NT2/D1 (cell line): ENCODE measurements at regions not wholly inside any gene's neighbourhood (a gene's known extent, or its start where the extent isn't known, plus 50 kb on each side); places are given as distances from the start of the nearest gene placed in this dataset.

Experiments used
- DNase-seq: peaks from one replicate; pipeline ENCODE4 v3.0.0-alpha.2; 2011; ENCODE audit warnings: low read depth, low spot score
- H3K27me3 ChIP-seq: 2 replicates; pipeline ENCODE4 v1.6.0; 2011; ENCODE audit warnings: mild to moderate bottlenecking; ENCODE audit not compliant: insufficient read length, insufficient read depth
- H3K36me3 ChIP-seq: 2 replicates; pipeline ENCODE4 v1.6.1; 2011; ENCODE audit warnings: mild to moderate bottlenecking, low read length, mixed read lengths; ENCODE audit not compliant: insufficient read depth, insufficient read length
- H3K4me1 ChIP-seq: 2 replicates; pipeline ENCODE4 v1.5.1; 2011; ENCODE audit not compliant: insufficient read depth, insufficient read length
- H3K4me3 ChIP-seq: 2 replicates; pipeline ENCODE4 v1.5.1; 2011; ENCODE audit warnings: low read depth; ENCODE audit not compliant: insufficient read length
- H3K9ac ChIP-seq: 2 replicates; pipeline ENCODE4 v1.6.0; 2011; ENCODE audit warnings: low read depth; ENCODE audit not compliant: insufficient read length
- H3K9me3 ChIP-seq: 2 replicates; pipeline ENCODE4 v1.5.1; 2011; ENCODE audit warnings: mild to moderate bottlenecking, low read length; ENCODE audit not compliant: insufficient read depth
- SUZ12 ChIP-seq: IDR thresholded peaks from 2 replicates; pipeline ENCODE4 v1.6.1; 2011; ENCODE audit not compliant: insufficient read length, insufficient read depth; ENCODE audit errors: extremely low read depth
- YY1 ChIP-seq: IDR thresholded peaks from 2 replicates; pipeline ENCODE4 v1.6.1; 2011; ENCODE audit not compliant: insufficient read length, insufficient read depth
- ZNF274 ChIP-seq: IDR thresholded peaks from 2 replicates; pipeline ENCODE4 v1.6.1; 2011; ENCODE audit warnings: mild to moderate bottlenecking, low read depth, low read length

DNA sequence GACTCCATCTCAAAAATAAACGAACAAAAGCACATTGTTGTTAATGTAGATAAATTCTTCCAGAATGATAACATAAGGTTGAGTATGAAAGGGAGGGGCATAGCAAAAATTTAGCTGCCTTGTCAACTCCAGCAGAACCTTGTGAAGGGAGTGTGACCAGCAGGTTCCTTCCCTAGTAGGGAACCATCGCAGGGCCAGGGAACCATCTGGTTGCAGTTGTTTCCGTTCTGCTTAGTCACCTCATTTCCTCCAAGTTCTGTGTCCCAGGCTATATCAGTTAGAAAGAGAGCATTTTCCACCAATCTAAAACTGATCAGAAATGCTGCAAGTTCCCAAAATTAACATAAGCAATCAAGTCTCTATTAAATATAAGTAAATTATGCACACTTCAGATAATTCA lies 126.7 kb upstream of the BLID start:
- Histone ChIP-seq H3K9ac (no peak overlapping the region), H3K9me3 (no peaks in the 10 kb centered on the region), H3K4me1 (no peaks in the 10 kb centered on the region), H3K36me3 (no peaks in the 10 kb centered on the region), H3K27me3 (no peaks in the 10 kb centered on the region), H3K4me3 (no peak overlapping the region)
- DNase-seq, result no peak
- TF ChIP-seq YY1 (no peak), SUZ12 (no peak)

- H3K36me3 ChIP-seq, result no peaks in the 10 kb centered on the region
- TF ChIP-seq YY1, result no peak
- no peak for TF ChIP-seq ZNF274
- TF ChIP-seq SUZ12, result no peak
- H3K4me1 ChIP-seq, result no peaks in the 10 kb centered on the region
- H3K27me3 ChIP-seq, result no peaks in the 10 kb centered on the region
- H3K9ac ChIP-seq, result no peak overlapping the region
- no peaks in the 10 kb centered on the region for H3K9me3 ChIP-seq
- H3K4me3 ChIP-seq, result no peak overlapping the region
- no peak for DNase-seq
Observed at GRCh38 chr11:122241566-122241965, 125.6 kb upstream of the BLID start.

GRCh38 chr11:122240638-122241037 lies 124.6 kb upstream of the BLID start:
- no peaks in the 10 kb centered on the region for H3K4me1 ChIP-seq
- DNase-seq, result no peak
- no peaks in the 10 kb centered on the region for H3K36me3 ChIP-seq
- H3K9me3 ChIP-seq, result no peaks in the 10 kb centered on the region
- no peak overlapping the region for H3K9ac ChIP-seq
- TF ChIP-seq SUZ12, result no peak
- no peak for TF ChIP-seq ZNF274
- no peak for TF ChIP-seq YY1
- no peak overlapping the region for H3K4me3 ChIP-seq
- H3K27me3 ChIP-seq, result no peaks in the 10 kb centered on the region

- no peak for DNase-seq
- Histone ChIP-seq H3K4me3 (no peak overlapping the region), H3K4me1 (no peaks in the 10 kb centered on the region), H3K27me3 (no peaks in the 10 kb centered on the region), H3K9ac (no peak overlapping the region), H3K36me3 (no peaks in the 10 kb centered on the region), H3K9me3 (no peaks in the 10 kb centered on the region)
- no peak for TF ChIP-seq YY1
- no peak for TF ChIP-seq ZNF274
- no peak for TF ChIP-seq SUZ12
Observed at GRCh38 chr11:122235615-122236014, 119.6 kb upstream of the BLID start.

GRCh38 chr11:122234780-122235179 lies 118.8 kb upstream of the BLID start:
- DNase-seq, result no peak
- Histone ChIP-seq H3K4me1 (peaks cover 3% of the 10 kb centered on the region), H3K27me3 (no peaks in the 10 kb centered on the region), H3K9me3 (no peaks in the 10 kb centered on the region), H3K9ac (no peak overlapping the region), H3K36me3 (no peaks in the 10 kb centered on the region), H3K4me3 (no peak overlapping the region)
- TF ChIP-seq YY1 (no peak), SUZ12 (no peak), ZNF274 (no peak)

GRCh38 chr11:122234257-122234656 lies 118.2 kb upstream of the BLID start:
- H3K4me1 ChIP-seq, result peaks cover 3% of the 10 kb centered on the region
- H3K36me3 ChIP-seq, result no peaks in the 10 kb centered on the region
- no peak for DNase-seq
- no peaks in the 10 kb centered on the region for H3K27me3 ChIP-seq
- H3K4me3 ChIP-seq, result no peak overlapping the region
- TF ChIP-seq YY1 (no peak), SUZ12 (no peak), ZNF274 (no peak)
- H3K9ac ChIP-seq, result no peak overlapping the region
- no peaks in the 10 kb centered on the region for H3K9me3 ChIP-seq

DNA sequence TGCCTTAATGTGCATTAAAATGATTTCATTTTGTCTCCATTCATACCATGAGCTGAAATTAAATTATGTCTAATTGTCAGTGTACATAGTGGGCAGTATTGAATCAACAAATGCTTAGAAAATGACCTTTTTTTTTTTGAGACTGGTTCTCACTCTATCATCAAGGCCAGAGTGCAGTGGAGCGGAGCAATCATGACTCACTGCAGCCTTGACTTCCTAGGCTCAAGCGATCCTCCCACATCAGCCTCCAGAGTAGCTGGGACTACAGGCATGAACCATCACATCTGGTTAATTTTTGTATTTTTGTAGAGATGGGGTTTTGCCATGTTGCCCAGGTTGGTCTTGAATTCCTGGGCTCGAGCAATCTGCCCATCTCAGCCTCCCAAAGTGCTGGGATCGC lies 117.0 kb upstream of the BLID start:
- Histone ChIP-seq H3K4me1 (peaks cover 3% of the 10 kb centered on the region), H3K9ac (no peak overlapping the region), H3K9me3 (no peaks in the 10 kb centered on the region), H3K27me3 (no peaks in the 10 kb centered on the region), H3K4me3 (no peak overlapping the region), H3K36me3 (no peaks in the 10 kb centered on the region)
- no peak for DNase-seq
- TF ChIP-seq SUZ12, result no peak
- no peak for TF ChIP-seq YY1
- TF ChIP-seq ZNF274, result no peak

GRCh38 chr11:122230385-122230755 lies 114.4 kb upstream of the BLID start:
- TF ChIP-seq ZNF274, result no peak
- no peak for TF ChIP-seq SUZ12
- TF ChIP-seq YY1, result no peak

More at GRCh38 chr11:122230385-122230755, 114.4 kb upstream of the BLID start:
- Histone ChIP-seq H3K36me3 (no peaks in the 10 kb centered on the region), H3K9ac (no peak overlapping the region), H3K4me3 (no peak overlapping the region), H3K9me3 (no peaks in the 10 kb centered on the region), H3K4me1 (peaks cover 3% of the 10 kb centered on the region), H3K27me3 (no peaks in the 10 kb centered on the region)
- no peak for DNase-seq
